ENCODE measurements at regions not wholly inside any gene's neighbourhood (a gene's known extent, or its start where the extent isn't known, plus 50 kb on each side); places are given as distances from the start of the nearest gene placed in this dataset.

DNA sequence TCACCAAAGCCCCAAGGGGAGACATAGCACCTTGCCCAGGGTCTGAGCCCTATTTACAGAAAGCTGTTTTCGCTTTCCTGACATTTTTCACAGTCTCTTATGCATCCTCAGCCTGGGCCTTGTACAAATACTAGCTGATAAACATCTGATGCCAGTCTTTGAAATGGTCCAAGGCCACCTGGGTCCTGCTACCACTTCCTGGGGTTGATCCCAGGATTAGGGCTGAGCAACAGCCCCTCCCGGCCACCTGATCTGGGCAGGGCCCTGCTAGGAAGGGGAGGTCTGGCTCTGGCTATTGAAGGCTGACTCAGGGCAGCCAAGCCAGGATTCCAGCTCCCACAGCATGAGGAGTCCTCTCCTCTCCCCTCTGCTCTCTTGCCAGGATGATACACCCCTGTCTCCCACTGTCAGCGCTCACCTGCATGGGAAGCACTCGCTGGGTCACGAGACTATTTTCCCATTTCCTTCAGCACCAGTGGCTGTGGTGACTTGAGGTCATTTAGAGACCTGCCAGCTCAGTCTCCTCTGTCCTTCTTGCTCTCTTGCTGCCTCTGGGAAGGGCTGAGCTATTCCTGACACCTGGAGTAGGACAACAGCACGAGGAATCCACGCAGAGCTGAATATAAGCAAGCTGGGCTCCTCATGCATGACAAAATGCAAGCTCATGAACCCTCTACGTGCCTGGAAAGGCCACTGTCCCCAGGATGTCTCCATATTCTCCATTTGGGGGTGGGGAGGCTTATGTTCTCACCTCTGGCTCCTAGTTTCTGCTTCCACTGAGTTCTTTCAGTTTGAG, 53.0 kb upstream of the LGALSL start:
- TF ChIP-seq, protein P1, sequence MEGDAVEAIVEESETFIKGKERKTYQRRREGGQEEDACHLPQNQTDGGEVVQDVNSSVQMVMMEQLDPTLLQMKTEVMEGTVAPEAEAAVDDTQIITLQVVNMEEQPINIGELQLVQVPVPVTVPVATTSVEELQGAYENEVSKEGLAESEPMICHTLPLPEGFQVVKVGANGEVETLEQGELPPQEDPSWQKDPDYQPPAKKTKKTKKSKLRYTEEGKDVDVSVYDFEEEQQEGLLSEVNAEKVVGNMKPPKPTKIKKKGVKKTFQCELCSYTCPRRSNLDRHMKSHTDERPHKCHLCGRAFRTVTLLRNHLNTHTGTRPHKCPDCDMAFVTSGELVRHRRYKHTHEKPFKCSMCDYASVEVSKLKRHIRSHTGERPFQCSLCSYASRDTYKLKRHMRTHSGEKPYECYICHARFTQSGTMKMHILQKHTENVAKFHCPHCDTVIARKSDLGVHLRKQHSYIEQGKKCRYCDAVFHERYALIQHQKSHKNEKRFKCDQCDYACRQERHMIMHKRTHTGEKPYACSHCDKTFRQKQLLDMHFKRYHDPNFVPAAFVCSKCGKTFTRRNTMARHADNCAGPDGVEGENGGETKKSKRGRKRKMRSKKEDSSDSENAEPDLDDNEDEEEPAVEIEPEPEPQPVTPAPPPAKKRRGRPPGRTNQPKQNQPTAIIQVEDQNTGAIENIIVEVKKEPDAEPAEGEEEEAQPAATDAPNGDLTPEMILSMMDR (IDR thresholded peaks at IDR 0.05; ENCODE audit: insufficient read depth, low read depth, low read length), result no peak

DNA sequence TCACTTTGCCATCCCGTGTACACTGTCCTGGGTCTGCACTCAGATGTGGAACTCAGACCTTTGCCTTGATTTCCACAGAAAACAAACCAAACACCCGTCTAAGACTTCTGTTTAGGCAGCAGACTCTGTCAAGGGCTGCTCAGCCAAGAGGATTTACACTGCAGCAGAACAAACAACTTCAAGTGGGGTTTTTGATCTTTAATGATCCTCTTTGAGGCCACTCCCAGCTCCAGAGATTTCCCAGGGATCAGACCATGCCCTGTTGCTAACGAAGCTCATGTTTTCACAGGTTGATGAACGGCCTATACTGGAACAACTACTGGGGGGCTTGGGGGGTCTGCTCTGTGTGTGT, 52.5 kb upstream of the LGALSL start:
- TF ChIP-seq, protein P1 (IDR thresholded peaks at IDR 0.05; ENCODE audit: insufficient read depth, low read depth, low read length), result no peak
- H3K4me3 ChIP-seq (ENCODE audit: low read depth, low read length), result no peak overlapping the region
- ChIA-PET POLR2A (no interaction called here), CTCF (no interaction called here)
- no peak for DNase-seq (ENCODE audit: low read depth)
- H3K36me3 ChIP-seq (ENCODE audit: control insufficient read depth, insufficient read depth, low read length), result no peaks in the 10 kb centered on the region
- peaks cover 14% of the 10 kb centered on the region for H3K27me3 ChIP-seq (ENCODE audit: control insufficient read depth, insufficient read depth, low read length)

More for the DNA sequence above, 53.0 kb upstream of the LGALSL start:
- ChIA-PET CTCF (interaction anchor here (1.1 kb wide), 1 partner anchor 10 kb away, joined by 3 read pairs; no protein-coding TSS in a partner anchor), POLR2A (no interaction called here)
- H3K36me3 ChIP-seq (ENCODE audit: control insufficient read depth, insufficient read depth, low read length), result no peaks in the 10 kb centered on the region
- no peak for DNase-seq (ENCODE audit: low read depth)
- H3K4me3 ChIP-seq (ENCODE audit: low read depth, low read length), result no peak overlapping the region
- peaks cover 16% of the 10 kb centered on the region for H3K27me3 ChIP-seq (ENCODE audit: control insufficient read depth, insufficient read depth, low read length)

DNA sequence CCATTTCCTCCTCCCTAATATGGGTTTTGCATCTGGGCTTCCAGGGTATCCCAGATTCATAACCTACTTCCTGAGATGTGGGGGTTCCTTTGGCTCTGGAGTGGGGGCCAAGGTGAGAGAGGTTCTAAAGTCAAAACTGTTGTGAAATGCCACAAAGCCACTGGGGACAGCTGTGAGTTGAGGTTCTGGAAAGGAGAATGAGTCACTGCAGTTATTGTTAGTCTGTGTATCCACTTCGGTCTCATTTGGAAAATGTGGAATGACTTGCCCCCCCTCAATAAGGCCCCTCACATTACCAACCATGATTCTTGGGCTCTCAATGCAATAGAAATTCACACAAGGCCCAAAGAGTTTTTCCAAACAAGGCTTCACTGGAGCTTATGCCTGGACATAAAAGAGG, 51.1 kb upstream of the LGALSL start:
- POLR2A ChIA-PET, result no interaction called here
- no peak for DNase-seq (ENCODE audit: low read depth)
- CTCF ChIA-PET, result interaction anchor here (0.9 kb wide), 1 partner anchor 40 kb away, joined by 3 read pairs; no protein-coding TSS in a partner anchor
- H3K27me3 ChIP-seq (ENCODE audit: control insufficient read depth, insufficient read depth, low read length), result peaks cover 14% of the 10 kb centered on the region
- TF ChIP-seq, protein P1 (IDR thresholded peaks at IDR 0.05; ENCODE audit: insufficient read depth, low read depth, low read length), result no peak
- H3K4me3 ChIP-seq (ENCODE audit: low read depth, low read length), result no peak overlapping the region
- no peaks in the 10 kb centered on the region for H3K36me3 ChIP-seq (ENCODE audit: control insufficient read depth, insufficient read depth, low read length)

DNA sequence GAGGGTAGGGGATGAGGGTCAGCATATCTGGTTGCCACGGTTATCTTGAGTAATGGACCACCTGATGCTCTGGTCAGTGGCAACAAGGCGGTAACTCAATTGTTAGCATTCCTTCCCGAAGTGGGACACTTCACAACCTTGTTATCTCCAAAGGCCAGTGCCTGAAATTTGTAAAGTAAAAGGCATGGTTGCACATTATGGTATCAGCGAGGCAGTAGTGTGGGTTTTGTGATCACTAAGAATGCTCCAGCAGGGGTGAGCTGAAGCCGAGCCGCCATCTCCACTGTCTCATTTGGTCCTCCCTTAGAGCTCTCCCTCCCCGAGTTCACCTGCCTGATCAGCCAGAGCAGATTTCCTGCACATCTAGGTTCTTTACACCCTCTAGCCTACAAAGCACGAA, 50.5 kb upstream of the LGALSL start:
- no peak for DNase-seq (ENCODE audit: low read depth)
- TF ChIP-seq, protein P1 (IDR thresholded peaks at IDR 0.05; ENCODE audit: insufficient read depth, low read depth, low read length), result no peak
- POLR2A ChIA-PET, result interaction anchor here (0.6 kb wide), 1 partner anchor 191 kb away, joined by 6 read pairs; no protein-coding TSS in a partner anchor
- Histone ChIP-seq H3K4me3 (ENCODE audit: low read depth, low read length) (no peak overlapping the region), H3K27me3 (ENCODE audit: control insufficient read depth, insufficient read depth, low read length) (peaks cover 16% of the 10 kb centered on the region), H3K36me3 (ENCODE audit: control insufficient read depth, insufficient read depth, low read length) (no peaks in the 10 kb centered on the region)
- CTCF ChIA-PET, result no interaction called here

- CTCF ChIA-PET, result interaction anchor here (1.5 kb wide), 1 partner anchor 84 kb away, joined by 4 read pairs; no protein-coding TSS in a partner anchor
- POLR2A ChIA-PET, result interaction anchor here (0.6 kb wide), 1 partner anchor 191 kb away, joined by 6 read pairs; no protein-coding TSS in a partner anchor
These were observed 49.8 kb upstream of the LGALSL start for GRCh38 chr2:64404002-64404731.

More at GRCh38 chr2:64404002-64404731, 49.8 kb upstream of the LGALSL start:
- Histone ChIP-seq H3K4me3 (ENCODE audit: low read depth, low read length) (no peak overlapping the region), H3K27me3 (ENCODE audit: control insufficient read depth, insufficient read depth, low read length) (peaks cover 17% of the 10 kb centered on the region), H3K36me3 (ENCODE audit: control insufficient read depth, insufficient read depth, low read length) (no peaks in the 10 kb centered on the region)
- no peak for DNase-seq (ENCODE audit: low read depth)
- TF ChIP-seq, protein P1 (IDR thresholded peaks at IDR 0.05; ENCODE audit: insufficient read depth, low read depth, low read length), result no peak
